A549 (cell line): ENCODE measurements at regions not wholly inside any gene's neighbourhood (a gene's known extent, or its start where the extent isn't known, plus 50 kb on each side); places are given as distances from the start of the nearest gene placed in this dataset.
A peak's percentile ranks its signal among the peaks of the same experiment; 100 is the strongest.

Experiments used
- ATAC-seq, 2 experiments: fragments of 200-7000 bp in 1 of 2; fragments of >200 bp in 1 of 2; cut with Nextera tagmentation in 1 of 2; cut with Tn5 transposase in 1 of 2; 3 replicates each; pipeline versions ENCODE4 v1.8.0 to v1.9.1; 2018 to 2020; ENCODE audit warnings: mild to moderate bottlenecking in 1 of 2, moderate library complexity in 1 of 2
- CTCF ChIA-PET: fragments of 300-600 bp; sonication (Branson Sonifier 250); formaldehyde crosslinking; extraction: SDS; loops from one replicate; lab custom pipeline; 2021; ENCODE audit warnings: antibody characterized with exemption, inconsistent platforms; lab: Yijun Ruan, JAX
- POLR2A ChIA-PET: fragments of 350-600 bp; formaldehyde crosslinking; extraction: SDS; loops from one replicate; lab custom pipeline; 2021; ENCODE audit warnings: antibody characterized with exemption, inconsistent platforms; lab: Yijun Ruan, JAX
- DNase-seq, 2 experiments: peaks; one replicate each; pipeline versions ENCODE4 v3.0.0 to v3.0.0-alpha.2; 2011 to 2016; ENCODE audit warnings: low read depth in 1 of 2, low spot score in 1 of 2
- FAIRE-seq: peaks from 2 replicates; lab custom pipeline; 2011; peaks lifted over from hg19 to GRCh38; lab: Jason Lieb, UNC
- H3K27ac ChIP-seq, 2 experiments: fragments of >200 bp; sonication (Bioruptor Twin); formaldehyde crosslinking; 3 replicates each; pipeline ENCODE4 v1.5.1; 2016 to 2017
- H3K4me1 ChIP-seq: fragments of >200 bp; sonication (Bioruptor Twin); formaldehyde crosslinking; 3 replicates; pipeline ENCODE4 v1.6.1; 2016
- H3K4me2 ChIP-seq: fragments of >200 bp; sonication (Bioruptor Twin); formaldehyde crosslinking; 3 replicates; pipeline ENCODE4 v1.6.1; 2016
- H3K4me3 ChIP-seq: fragments of >200 bp; sonication (Bioruptor Twin); formaldehyde crosslinking; 3 replicates; pipeline ENCODE4 v1.5.1; 2016
- H3K9me3 ChIP-seq: fragments of >200 bp; sonication (Bioruptor Twin); formaldehyde crosslinking; 3 replicates; pipeline ENCODE4 v1.6.1; 2016
- BCL3 ChIP-seq: fragments of >200 bp; sonication (Bioruptor Twin); formaldehyde crosslinking; IDR thresholded peaks from 3 replicates; pipeline ENCODE4 v1.6.1; 2016
- CBX8 ChIP-seq: fragments of 200-600 bp; sonication (generic); IDR thresholded peaks from 2 replicates; pipeline ENCODE4 v1.6.1; 2016
- CHD2 ChIP-seq: fragments of 150-350 bp; IDR thresholded peaks from 2 replicates; pipeline ENCODE4 v1.6.1; 2014; ENCODE audit warnings: low read length; ENCODE audit not compliant: partially characterized antibody
- GATA3 ChIP-seq: IDR thresholded peaks from 2 replicates; pipeline ENCODE4 v1.6.1; 2012; ENCODE audit warnings: borderline replicate concordance
- HDAC2 ChIP-seq: fragments of 200-600 bp; sonication (generic); IDR thresholded peaks from 2 replicates; pipeline ENCODE4 v1.6.1; 2016
- HEYL ChIP-seq: fragments of 250-450 bp; sonication (Bioruptor Pico); IDR thresholded peaks from 2 replicates; pipeline ENCODE4 v1.8.0; 2021; ENCODE audit warnings: mild to moderate bottlenecking, moderate library complexity
- HMGXB4 ChIP-seq: fragments of 250-450 bp; sonication (Bioruptor Pico); IDR thresholded peaks from 2 replicates; pipeline ENCODE4 v1.5.0; 2021; ENCODE audit warnings: mild to moderate bottlenecking, moderate library complexity, borderline replicate concordance
- HOXB13 ChIP-seq: fragments of 250-450 bp; sonication (Bioruptor Pico); IDR thresholded peaks from 2 replicates; pipeline ENCODE4 v1.5.0; 2020; ENCODE audit warnings: low read depth, mild to moderate bottlenecking, moderate library complexity
- HOXB5 ChIP-seq: fragments of 250-450 bp; sonication (Bioruptor Pico); IDR thresholded peaks from 2 replicates; pipeline ENCODE4 v1.5.0; 2020; ENCODE audit warnings: mild to moderate bottlenecking, moderate library complexity
- KDM1A ChIP-seq: fragments of 200-600 bp; sonication (generic); IDR thresholded peaks from 2 replicates; pipeline ENCODE4 v1.6.1; 2016; ENCODE audit warnings: low read depth, mild to moderate bottlenecking
- KDM5A ChIP-seq: fragments of 200-600 bp; sonication (generic); IDR thresholded peaks from 2 replicates; pipeline ENCODE4 v1.6.1; 2016; ENCODE audit warnings: antibody characterized with exemption, mild to moderate bottlenecking
- MAFK ChIP-seq: fragments of 450-650 bp; IDR thresholded peaks from 2 replicates; pipeline ENCODE4 v1.6.1; 2014; ENCODE audit not compliant: partially characterized antibody
- MAX ChIP-seq: IDR thresholded peaks from 2 replicates; pipeline ENCODE4 v1.6.1; 2012
- NFE2L2 ChIP-seq: fragments of 150-350 bp; conservative IDR thresholded peaks from 2 replicates; pipeline ENCODE4 v1.6.1; 2014; ENCODE audit warnings: low read length
- NPAS2 ChIP-seq: fragments of 250-450 bp; sonication (Bioruptor Pico); IDR thresholded peaks from 2 replicates; pipeline ENCODE4 v1.8.0; 2022; ENCODE audit warnings: mild to moderate bottlenecking, moderate library complexity, borderline replicate concordance
- PBX3 ChIP-seq: IDR thresholded peaks from 2 replicates; pipeline ENCODE4 v1.6.1; 2012
- PHF8 ChIP-seq: fragments of 200-600 bp; sonication (generic); IDR thresholded peaks from 2 replicates; pipeline ENCODE4 v1.6.1; 2016; ENCODE audit warnings: low read depth, mild to moderate bottlenecking, antibody characterized with exemption, moderate library complexity, borderline replicate concordance
- POLR2AphosphoS2 ChIP-seq: conservative IDR thresholded peaks from 2 replicates; pipeline ENCODE4 v1.6.1; 2012; ENCODE audit warnings: low read length, improper control_type of control experiment, inconsistent platforms
- RCOR1 ChIP-seq: fragments of 150-350 bp; IDR thresholded peaks from 2 replicates; pipeline ENCODE4 v1.6.1; 2014; ENCODE audit warnings: antibody characterized with exemption, low read length, low read depth
- ZC3H11A ChIP-seq: fragments of 450-650 bp; IDR thresholded peaks from 2 replicates; pipeline ENCODE4 v1.6.1; 2014; ENCODE audit warnings: antibody characterized with exemption, mild to moderate bottlenecking
- ZNF302 ChIP-seq: fragments of 250-450 bp; sonication (Bioruptor Pico); IDR thresholded peaks from 2 replicates; pipeline ENCODE4 v1.9.0; 2021; ENCODE audit warnings: inconsistent platforms, mild to moderate bottlenecking, moderate library complexity
- WGBS: methylation state at CpG from one replicate; pipeline ENCODE4 v1.1.6; 2017; ENCODE audit errors: missing lambda C conversion rate; 5-methylcytosine and 5-hydroxymethylcytosine counted together

- Histone ChIP-seq H3K27ac (no peak overlapping the region), H3K4me2 (no peak overlapping the region), H3K4me3 (no peak overlapping the region), H3K4me1 (no peaks in the 10 kb centered on the region), H3K9me3 (no peaks in the 10 kb centered on the region)
- no peak for FAIRE-seq
- no peak for ATAC-seq
- ChIA-PET POLR2A (no interaction called here), CTCF (no interaction called here)
- DNase-seq, result no peak
- TF ChIP-seq MAFK (peak; percentile 63), HMGXB4 (CRISPR knock-in tag) (no peak), MAX (no peak), ZC3H11A (no peak), KDM5A (no peak), NFE2L2 (no peak)
- 0% methylated on average over 1 of the region's 1 CpG for WGBS
These were observed 121.0 kb upstream of the ARGLU1 start for GRCh38 chr13:106688940-106689339.

GRCh38 chr13:106686163-106686562 is 118.2 kb upstream of the ARGLU1 start:
- no peak for FAIRE-seq
- no peak for DNase-seq
- ATAC-seq, result no peak
- POLR2A ChIA-PET, result no interaction called here
- Histone ChIP-seq H3K9me3 (no peaks in the 10 kb centered on the region), H3K4me1 (no peaks in the 10 kb centered on the region), H3K4me2 (no peak overlapping the region), H3K4me3 (no peak overlapping the region), H3K27ac (no peak overlapping the region)
- under 1% methylated on average over 3 of the region's 3 CpGs for WGBS
- CTCF ChIA-PET, result no interaction called here
- no peak for TF ChIP-seq HOXB5
- TF ChIP-seq PBX3, result no peak
- no peak for TF ChIP-seq KDM5A
- no peak for TF ChIP-seq BCL3
- TF ChIP-seq ZNF302, result no peak
- no peak for TF ChIP-seq CHD2
- no peak for TF ChIP-seq CBX8
- no peak for TF ChIP-seq HOXB13
- TF ChIP-seq NPAS2 (CRISPR knock-in tag), result no peak
- TF ChIP-seq, all 56 proteins: peak for 0

- ATAC-seq (no peak), FAIRE-seq (no peak), DNase-seq (no peak)
- ChIA-PET POLR2A (no interaction called here), CTCF (no interaction called here)
- TF ChIP-seq HOXB5, result no peak
- no peak for TF ChIP-seq HDAC2
- no peak for TF ChIP-seq POLR2AphosphoS2
- no peak for TF ChIP-seq ZC3H11A
- no peak for TF ChIP-seq PBX3
- TF ChIP-seq GATA3, result no peak
- TF ChIP-seq KDM1A, result no peak
- TF ChIP-seq PHF8, result no peak
- TF ChIP-seq NFE2L2, result no peak
- TF ChIP-seq RCOR1, result no peak
- no peak for TF ChIP-seq HEYL (CRISPR knock-in tag)
- Histone ChIP-seq H3K27ac (no peak overlapping the region), H3K4me1 (no peaks in the 10 kb centered on the region), H3K4me3 (no peak overlapping the region), H3K4me2 (no peak overlapping the region), H3K9me3 (no peaks in the 10 kb centered on the region)
- WGBS, result 42% methylated on average over 6 of the region's 6 CpGs
These were observed 117.2 kb upstream of the ARGLU1 start for GRCh38 chr13:106685143-106685542.
